ENCODE measurements at regions not wholly inside any gene's neighbourhood (a gene's known extent, or its start where the extent isn't known, plus 50 kb on each side); places are given as distances from the start of the nearest gene placed in this dataset.

- no peaks in the 10 kb centered on the region for H3K79me2 ChIP-seq (ENCODE audit: control insufficient read depth in 1 of 2, insufficient read depth in 2 of 2, low read length in 2 of 2)
- FAIRE-seq (no peak), DNase-seq (ENCODE audit: low read depth in 1 of 2, low spot score in 2 of 2) (no peak)
- no peak overlapping the region for H3K14ac ChIP-seq (ENCODE audit: insufficient read length)
- no peak overlapping the region for H2BK120ac ChIP-seq (replicated peaks; ENCODE audit: low read depth, low read length)
- no peaks in the 10 kb centered on the region; a peak in 1 of 7 replicates for H3K27me3 ChIP-seq (replicated peaks in 1 of 4; ENCODE audit: control insufficient read depth in 3 of 4, extremely low read depth in 1 of 4, insufficient read depth in 3 of 4, low read length in 3 of 4)
- no peak overlapping the region for H3K9ac ChIP-seq (replicated peaks in 1 of 4; ENCODE audit: extremely low read depth in 1 of 4, low read depth in 3 of 4, low read length in 3 of 4)
- no peaks in the 10 kb centered on the region for H3K79me1 ChIP-seq (ENCODE audit: low read depth, low read length)
- no peak overlapping the region for H3K23ac ChIP-seq (ENCODE audit: insufficient read length)
- 81% methylated on average over 4 of the region's 4 CpGs; no CpG with 5 or more reads in 1 of the 2 experiments for WGBS, 2 experiments (ENCODE audit: extremely low coverage in 1 of 2, insufficient coverage in 1 of 2, insufficient read length in 1 of 2, insufficient replicate concordance in 2 of 2, low coverage in 1 of 2, low lambda C conversion rate in 2 of 2, missing lambda C conversion rate in 1 of 2)
- no peak overlapping the region for H4K5ac ChIP-seq (ENCODE audit: insufficient read length, low read depth, low read length)
- no peak overlapping the region for H4K8ac ChIP-seq (ENCODE audit: extremely low read depth, insufficient read depth, low read length)
- H2BK20ac ChIP-seq (ENCODE audit: low read length) = no peak overlapping the region
- no peak overlapping the region for H2BK5ac ChIP-seq (ENCODE audit: low read depth, low read length)
- no peak overlapping the region for H2BK12ac ChIP-seq (ENCODE audit: low read depth, low read length)
- no peak overlapping the region for H3K18ac ChIP-seq (ENCODE audit: extremely low read depth, low read length)
- ChIA-PET POLR2A (ENCODE audit: partially characterized antibody) (no interaction called here), CTCF (ENCODE audit: partially characterized antibody) (interaction anchor here (0.7 to 1.5 kb wide), 2 partner anchors 9 to 59 kb away, joined by 3 read pairs; no protein-coding TSS in a partner anchor)
- no peak overlapping the region for H4K91ac ChIP-seq (replicated peaks; ENCODE audit: insufficient read length, low read length)
- H3K4me3 ChIP-seq (ENCODE audit: extremely low read depth in 1 of 4, insufficient read depth in 2 of 4, low read depth in 3 of 4, low read length in 4 of 4) = no peak overlapping the region
- H3K36me3 ChIP-seq (ENCODE audit: control insufficient read depth in 2 of 4, insufficient read depth in 4 of 4, low read length in 3 of 4) = no peaks in the 10 kb centered on the region
- no peak overlapping the region for H2AFZ ChIP-seq (ENCODE audit: low read length)
- no peak overlapping the region for H3K27ac ChIP-seq (ENCODE audit: low read depth, low read length)
- H3K4me1 ChIP-seq (replicated peaks in 1 of 4; ENCODE audit: control insufficient read depth in 3 of 4, insufficient read depth in 4 of 4, low read length in 3 of 4) = peaks cover 5 to 8% (median 7%) of the 10 kb centered on the region in 4 experiments; a peak in 5 of 7 replicates
- no peak for TF ChIP-seq NRF1 (IDR thresholded peaks at IDR 0.05; ENCODE audit: low read depth, low read length)
- no peak for TF ChIP-seq BCL11A (IDR thresholded peaks at IDR 0.05; ENCODE audit: low read depth in 2 of 2, low read length in 2 of 2)
- no peak for TF ChIP-seq RXRA (IDR thresholded peaks at IDR 0.05; ENCODE audit: insufficient read depth, low read depth, low read length)
- TF ChIP-seq CBX5 (IDR thresholded peaks at IDR 0.05; ENCODE audit: low read depth, low read length) = no peak
- H3K4ac ChIP-seq (replicated peaks; ENCODE audit: insufficient read length, low read depth, low read length) = no peak overlapping the region
- H3K4me2 ChIP-seq (ENCODE audit: insufficient read depth in 1 of 2, low read depth in 2 of 2, low read length in 2 of 2) = no peak overlapping the region
- no peaks in the 10 kb centered on the region for H3K9me3 ChIP-seq (ENCODE audit: insufficient read depth in 2 of 2, low read depth in 1 of 2, low read length in 1 of 2)
- peaks cover 0 to 3% of the 10 kb centered on the region in 2 experiments for H4K20me1 ChIP-seq (replicated peaks in 1 of 2; ENCODE audit: control insufficient read depth in 1 of 2, insufficient read depth in 2 of 2, low read length in 2 of 2)
- peaks cover 4% of the 10 kb centered on the region; the same call in 1 of the 2 replicates for H3K23me2 ChIP-seq (ENCODE audit: low read depth, low read length)
- no peak overlapping the region for H2BK15ac ChIP-seq (ENCODE audit: low read length)
- H2AK5ac ChIP-seq (ENCODE audit: low read depth, low read length) = no peak overlapping the region
- no peak overlapping the region for H3K56ac ChIP-seq (replicated peaks; ENCODE audit: insufficient read length, low read depth, low read length)
These were observed 95.6 kb downstream of the RIPK4 start for GRCh38 chr21:41671212-41671762.

Data from H1 (cell line).